ENCODE measurements at regions not wholly inside any gene's neighbourhood (a gene's known extent, or its start where the extent isn't known, plus 50 kb on each side); places are given as distances from the start of the nearest gene placed in this dataset.
"Not testable (repeated sequence)": the region's sequence is repeated elsewhere in the genome, so short reads cannot be mapped to it uniquely, and the experiment has no call there.

DNA sequence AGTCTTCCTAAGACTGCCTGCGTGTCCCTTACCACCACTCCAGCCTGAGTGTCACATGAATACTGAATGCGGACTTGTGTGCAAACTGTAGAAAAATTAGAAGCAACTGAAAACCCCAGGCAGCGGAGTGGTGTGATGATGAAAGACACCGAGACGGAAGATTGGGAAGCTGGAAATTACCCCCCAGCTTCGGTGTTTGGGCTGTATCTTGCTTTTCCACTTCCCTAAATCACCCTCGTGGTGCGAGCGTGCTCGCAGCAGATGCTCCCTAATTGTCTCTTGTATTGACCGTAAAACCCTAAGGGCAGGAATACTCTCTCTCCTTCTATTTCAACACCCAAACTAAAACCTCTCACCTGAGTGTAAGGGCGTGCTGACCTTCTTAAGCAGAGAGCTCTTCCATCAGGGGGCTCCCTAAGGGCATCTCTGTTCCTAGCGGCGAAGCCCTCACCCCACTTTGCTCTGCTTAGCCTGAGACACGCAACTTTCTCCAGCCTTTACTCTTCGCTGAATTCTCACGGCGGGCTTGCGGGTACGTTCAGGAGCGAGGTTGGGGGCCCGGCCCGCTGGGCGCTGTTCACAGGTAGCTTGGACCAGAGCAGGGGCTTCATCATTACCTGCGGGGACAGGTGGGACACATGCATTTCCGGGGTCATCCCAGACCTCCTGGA, 62.4 kb downstream of the CRYBB2 start:
- TF ChIP-seq, protein P1, sequence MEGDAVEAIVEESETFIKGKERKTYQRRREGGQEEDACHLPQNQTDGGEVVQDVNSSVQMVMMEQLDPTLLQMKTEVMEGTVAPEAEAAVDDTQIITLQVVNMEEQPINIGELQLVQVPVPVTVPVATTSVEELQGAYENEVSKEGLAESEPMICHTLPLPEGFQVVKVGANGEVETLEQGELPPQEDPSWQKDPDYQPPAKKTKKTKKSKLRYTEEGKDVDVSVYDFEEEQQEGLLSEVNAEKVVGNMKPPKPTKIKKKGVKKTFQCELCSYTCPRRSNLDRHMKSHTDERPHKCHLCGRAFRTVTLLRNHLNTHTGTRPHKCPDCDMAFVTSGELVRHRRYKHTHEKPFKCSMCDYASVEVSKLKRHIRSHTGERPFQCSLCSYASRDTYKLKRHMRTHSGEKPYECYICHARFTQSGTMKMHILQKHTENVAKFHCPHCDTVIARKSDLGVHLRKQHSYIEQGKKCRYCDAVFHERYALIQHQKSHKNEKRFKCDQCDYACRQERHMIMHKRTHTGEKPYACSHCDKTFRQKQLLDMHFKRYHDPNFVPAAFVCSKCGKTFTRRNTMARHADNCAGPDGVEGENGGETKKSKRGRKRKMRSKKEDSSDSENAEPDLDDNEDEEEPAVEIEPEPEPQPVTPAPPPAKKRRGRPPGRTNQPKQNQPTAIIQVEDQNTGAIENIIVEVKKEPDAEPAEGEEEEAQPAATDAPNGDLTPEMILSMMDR (IDR thresholded peaks at IDR 0.05; ENCODE audit: borderline replicate concordance, insufficient read depth, low read depth, low read length) = no peak
- no peak overlapping the region for H3K4me3 ChIP-seq (ENCODE audit: low read depth, low read length)

DNA sequence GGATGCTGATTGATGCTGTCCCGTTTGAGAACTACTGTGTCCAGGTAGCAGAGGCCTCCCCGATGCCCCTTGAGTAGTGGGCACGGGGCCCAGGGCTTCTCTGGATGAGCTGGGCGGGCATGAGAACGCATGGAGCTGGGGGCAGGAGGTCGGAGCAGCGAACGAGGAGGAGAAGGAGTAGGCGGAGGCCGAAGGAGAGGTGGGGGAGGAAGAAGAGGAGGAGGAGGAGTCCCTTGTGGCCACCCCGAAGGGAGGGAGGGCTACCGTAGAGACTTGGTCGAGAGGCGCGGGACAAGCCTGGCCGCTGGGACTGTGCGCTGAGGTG, 62.9 kb downstream of the CRYBB2 start:
- TF ChIP-seq, protein P1 (IDR thresholded peaks at IDR 0.05; ENCODE audit: borderline replicate concordance, insufficient read depth, low read depth, low read length) = no peak
- H3K4me3 ChIP-seq (ENCODE audit: low read depth, low read length) = no peak overlapping the region

DNA sequence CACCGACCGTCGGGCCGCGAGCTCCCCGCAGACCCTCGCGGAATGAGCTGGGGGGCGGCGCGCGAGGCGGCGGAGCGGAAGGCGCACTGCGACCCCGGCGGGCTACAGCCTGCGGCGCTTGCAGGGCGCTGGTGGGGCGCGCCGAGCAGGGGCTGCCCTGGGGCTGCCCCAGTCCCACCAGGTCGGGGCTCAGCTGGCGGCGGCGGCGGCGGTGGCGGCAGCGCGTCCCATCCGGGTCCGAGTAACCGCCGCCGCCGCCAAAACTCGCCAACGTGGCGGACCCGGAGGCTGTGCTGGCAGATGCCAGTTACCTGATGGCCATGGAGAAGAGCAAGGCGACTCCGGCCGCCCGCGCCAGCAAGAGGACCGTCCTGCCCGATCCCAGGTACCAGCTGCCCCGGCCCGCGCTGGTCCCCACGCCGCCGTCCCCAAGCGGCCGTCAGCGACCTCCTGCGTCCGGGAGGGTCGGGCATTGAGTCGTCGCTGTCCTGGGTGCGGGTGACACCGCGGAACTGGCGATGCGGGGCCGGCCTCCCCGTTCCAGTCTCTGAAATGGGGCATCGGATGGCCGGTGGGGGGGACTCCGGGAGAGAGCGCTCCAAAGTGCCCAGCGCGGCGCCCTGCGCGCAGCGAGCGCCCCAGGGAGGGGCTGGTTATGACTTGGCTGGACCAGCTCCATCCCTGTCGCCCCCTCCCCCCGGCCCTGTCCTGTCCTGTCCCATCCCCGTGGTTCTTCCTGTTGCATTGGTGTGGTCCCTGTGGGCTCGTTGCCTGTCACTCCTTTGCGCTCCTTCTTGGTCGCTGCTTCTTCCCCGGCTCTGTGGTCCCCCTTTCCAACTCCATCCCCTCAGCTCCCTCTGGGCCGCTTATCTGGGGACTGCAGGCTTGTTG, 63.5 kb downstream of the CRYBB2 start:
- TF ChIP-seq, protein P1 (IDR thresholded peaks at IDR 0.05; ENCODE audit: borderline replicate concordance, insufficient read depth, low read depth, low read length) = no peak
- H3K4me3 ChIP-seq (ENCODE audit: low read depth, low read length) = no peak overlapping the region

DNA sequence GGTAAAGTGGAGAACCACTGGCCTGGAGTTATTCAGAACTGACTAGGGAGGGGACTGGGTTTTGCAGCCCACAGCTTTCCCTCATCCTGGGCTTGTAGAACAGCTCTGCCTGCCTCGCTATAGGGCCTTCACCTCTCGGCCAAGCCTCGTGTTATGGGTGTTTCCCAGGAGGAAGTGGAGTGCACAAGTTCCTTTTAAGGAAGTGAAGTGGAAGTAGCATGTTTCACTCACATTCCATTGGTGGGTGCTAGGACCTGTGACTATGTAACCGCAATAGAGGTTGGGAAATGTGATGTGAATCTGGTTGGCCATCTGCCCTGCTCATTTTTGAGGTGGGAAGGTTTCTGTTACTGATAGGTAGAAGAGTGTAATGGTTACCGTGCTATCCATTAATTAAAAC, 69.0 kb downstream of the CRYBB2 start:
- not testable (repeated sequence) for H3K4me3 ChIP-seq (ENCODE audit: low read depth, low read length)

DNA sequence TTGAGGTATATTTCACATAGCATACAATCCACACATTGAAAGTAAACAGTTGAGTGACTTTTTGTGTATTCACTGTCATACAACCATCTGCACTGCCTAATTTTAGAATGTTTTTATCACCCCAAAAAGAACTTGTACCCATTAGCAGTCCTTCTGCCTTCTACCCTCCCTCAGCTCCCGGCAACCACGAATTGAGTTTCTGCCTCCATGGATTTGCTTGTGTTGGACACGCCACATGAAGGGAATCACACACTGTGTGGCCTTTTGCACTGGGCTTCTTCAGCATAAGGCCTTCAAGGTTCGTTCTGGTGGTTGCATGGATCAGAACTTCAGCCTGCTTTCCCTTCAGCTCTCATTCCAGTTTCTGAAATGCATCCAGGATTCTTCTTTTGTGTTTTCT, 82.5 kb downstream of the CRYBB2 start:
- not testable (repeated sequence) for H3K4me3 ChIP-seq (ENCODE audit: low read depth, low read length)

DNA sequence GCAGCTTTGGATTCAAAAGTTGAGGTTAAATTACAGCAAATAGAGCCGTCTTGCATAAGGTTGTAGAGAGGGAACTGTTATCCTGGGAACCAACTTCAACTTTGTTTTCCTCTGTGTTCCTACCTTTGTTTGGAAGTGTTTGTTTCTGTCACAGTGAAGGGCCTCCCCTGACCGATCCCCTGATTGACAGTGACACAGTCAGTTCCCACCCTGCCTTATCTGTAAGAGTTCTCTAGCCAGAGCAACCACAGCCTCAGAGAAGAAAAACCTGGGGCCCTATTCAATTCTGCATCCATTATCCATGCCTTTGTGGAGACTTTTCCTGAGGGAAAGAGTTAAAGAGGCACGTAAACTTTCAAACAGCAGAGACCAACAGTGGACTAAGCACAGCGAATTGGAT, 90.1 kb downstream of the CRYBB2 start:
- not testable (repeated sequence) for H3K4me3 ChIP-seq (ENCODE audit: low read depth, low read length)

DNA sequence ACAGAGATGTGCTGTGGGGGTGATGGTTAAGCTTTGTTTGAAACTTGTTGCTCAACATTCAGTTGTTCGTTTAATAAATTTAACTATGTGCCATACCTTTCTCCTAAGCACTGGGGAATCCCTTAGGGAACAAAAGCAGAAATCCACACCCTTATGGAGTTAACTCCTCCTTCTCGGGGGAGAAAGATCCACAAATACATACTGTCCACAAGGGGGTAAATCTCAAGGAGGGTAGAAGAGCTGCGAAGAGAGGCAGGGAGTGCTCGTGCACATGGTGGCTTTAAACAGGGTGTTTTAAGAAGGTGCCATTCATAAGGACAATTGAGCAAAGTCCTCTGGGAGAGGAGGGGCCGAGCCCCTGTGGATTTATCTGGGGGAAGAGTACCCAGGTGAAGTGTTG, 92.5 kb downstream of the CRYBB2 start:
- H3K4me3 ChIP-seq (ENCODE audit: low read depth, low read length) = not testable (repeated sequence)

DNA sequence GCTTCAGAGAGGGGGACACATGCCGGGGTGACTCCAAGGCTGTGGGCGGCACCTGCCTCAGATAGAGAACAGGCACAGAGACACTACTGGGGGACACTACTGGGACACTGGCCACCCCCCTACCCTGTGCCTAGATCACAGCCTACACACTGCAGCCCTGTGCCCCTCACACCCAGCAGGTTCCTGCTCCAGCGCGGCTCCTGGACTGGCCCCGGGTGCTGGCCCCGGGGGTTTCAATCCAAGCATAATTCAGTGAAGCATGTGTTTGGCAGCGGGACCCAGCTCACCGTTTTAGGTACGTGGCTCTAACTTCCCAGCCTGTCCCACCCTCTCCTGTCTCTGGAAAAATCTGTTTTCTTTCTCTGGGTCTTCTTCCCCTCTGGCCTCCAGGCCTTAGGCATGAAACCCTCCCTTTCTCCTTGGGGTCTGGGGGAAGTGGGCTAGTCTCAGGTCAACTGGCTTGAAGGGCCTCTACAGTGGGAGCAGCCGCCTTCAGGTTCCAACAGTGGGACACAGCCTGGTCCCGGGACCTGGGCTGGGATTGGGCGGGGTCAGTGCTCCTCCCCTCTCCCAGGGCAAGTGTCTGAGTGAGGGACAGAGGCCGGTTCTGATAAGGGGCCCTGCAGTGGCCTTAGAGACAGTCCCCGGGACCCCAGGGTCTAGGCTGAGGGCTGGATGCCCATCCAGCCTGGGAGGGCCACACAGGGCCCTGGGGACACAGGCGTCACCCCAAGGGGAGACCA, 98.8 kb downstream of the CRYBB2 start:
- TF ChIP-seq, protein P1 (IDR thresholded peaks at IDR 0.05; ENCODE audit: borderline replicate concordance, insufficient read depth, low read depth, low read length) = no peak
- no peak overlapping the region for H3K4me3 ChIP-seq (ENCODE audit: low read depth, low read length)

DNA sequence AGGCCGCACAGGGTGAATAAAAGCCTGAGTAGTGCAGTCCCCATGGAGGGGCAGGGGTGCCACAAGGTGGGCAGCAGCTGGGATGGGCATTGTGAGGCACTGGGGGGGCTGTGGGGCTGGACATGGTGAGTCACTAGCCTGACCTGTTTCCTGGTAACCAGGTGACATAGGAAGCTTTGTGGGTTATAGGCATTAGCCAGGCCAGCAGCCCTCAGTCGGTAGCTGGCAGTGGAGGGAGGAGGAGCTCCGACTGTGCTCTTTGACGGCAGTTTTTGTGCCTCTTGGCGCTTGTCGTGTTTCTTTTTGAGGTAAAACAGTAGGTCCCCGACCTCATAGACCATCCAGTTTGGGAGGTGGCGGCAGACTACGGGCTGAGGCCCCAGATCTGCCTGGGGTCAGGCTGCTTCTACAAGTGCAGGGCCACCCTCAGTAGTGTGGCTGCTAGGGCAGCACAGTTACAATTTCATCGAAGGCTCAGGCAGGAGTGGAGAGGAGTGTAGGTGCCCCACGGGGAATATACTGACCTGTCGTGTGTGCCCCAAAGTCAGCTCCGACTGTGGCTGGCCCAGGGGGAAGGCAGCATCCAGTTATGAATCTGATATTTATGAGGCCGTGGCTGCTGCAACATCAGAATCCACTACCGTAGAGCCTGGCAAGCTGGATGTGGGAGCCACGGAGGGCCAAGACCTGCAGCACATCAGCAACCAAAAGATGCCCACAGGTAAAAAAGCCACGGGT, 107.7 kb downstream of the CRYBB2 start:
- no peak overlapping the region for H3K4me3 ChIP-seq (ENCODE audit: low read depth, low read length)
- TF ChIP-seq, protein P1 (IDR thresholded peaks at IDR 0.05; ENCODE audit: borderline replicate concordance, insufficient read depth, low read depth, low read length) = no peak

All from GM12875 (cell line).